ENCODE measurements at regions not wholly inside any gene's neighbourhood (a gene's known extent, or its start where the extent isn't known, plus 50 kb on each side); places are given as distances from the start of the nearest gene placed in this dataset.

DNA sequence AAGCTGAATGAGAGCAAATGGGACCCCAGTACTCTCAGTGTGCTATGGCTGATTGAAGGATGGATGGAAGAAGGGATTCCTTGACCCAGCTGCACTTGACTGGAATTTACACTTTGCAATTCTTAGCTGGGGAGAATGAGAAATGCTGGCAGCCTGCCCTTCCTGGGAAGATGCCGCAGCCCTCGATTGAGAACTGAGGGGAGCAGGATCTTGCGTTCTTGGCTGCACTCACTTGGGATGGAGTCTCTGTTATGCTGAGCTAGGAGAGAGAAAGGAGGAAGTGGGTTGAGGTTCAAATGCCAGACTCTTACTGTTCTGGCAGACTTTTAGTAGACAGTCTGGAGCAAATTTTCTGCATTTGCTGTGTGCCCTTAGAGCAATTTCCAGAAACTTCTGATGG is 221.2 kb downstream of the FNDC1 start:
- Histone ChIP-seq H3K4me3 (replicated peaks; ENCODE audit: low read depth, low read length) (no peak overlapping the region), H3K36me3 (ENCODE audit: control insufficient read depth, insufficient read depth, low read length) (no peaks in the 10 kb centered on the region), H3K27me3 (replicated peaks; ENCODE audit: control insufficient read depth, insufficient read depth, low read length) (no peaks in the 10 kb centered on the region; the same call in 1 of the 2 replicates)
- TF ChIP-seq CTCF (IDR thresholded peaks at IDR 0.05; ENCODE audit: insufficient read depth, low read length, poor library complexity, severe bottlenecking) = no peak
- no peak for DNase-seq (ENCODE audit: extremely low read depth, insufficient read length)

DNA sequence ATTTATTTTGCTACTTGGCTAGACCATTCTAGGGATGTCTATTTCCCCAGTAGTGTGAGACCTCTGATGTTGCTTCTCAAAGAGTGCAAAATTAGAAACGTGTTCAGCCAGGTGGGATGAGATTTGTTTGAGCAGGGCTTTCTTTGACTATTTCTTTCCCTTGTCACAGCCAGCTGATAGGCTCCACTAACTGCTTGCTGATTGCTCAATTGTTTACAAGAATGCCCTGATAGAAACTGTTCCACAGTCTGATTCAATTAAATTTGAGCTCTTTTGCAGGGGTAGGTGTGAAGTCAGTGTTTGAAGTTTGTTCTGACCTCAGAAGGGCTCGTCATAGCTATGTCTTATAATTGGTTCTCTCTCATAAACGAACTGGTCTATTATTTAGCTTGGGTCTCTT is 220.5 kb downstream of the FNDC1 start:
- Histone ChIP-seq H3K4me3 (replicated peaks; ENCODE audit: low read depth, low read length) (no peak overlapping the region), H3K27me3 (replicated peaks; ENCODE audit: control insufficient read depth, insufficient read depth, low read length) (no peaks in the 10 kb centered on the region; the same call in 1 of the 2 replicates), H3K36me3 (ENCODE audit: control insufficient read depth, insufficient read depth, low read length) (no peaks in the 10 kb centered on the region)
- TF ChIP-seq CTCF (IDR thresholded peaks at IDR 0.05; ENCODE audit: insufficient read depth, low read length, poor library complexity, severe bottlenecking) = no peak
- no peak for DNase-seq (ENCODE audit: extremely low read depth, insufficient read length)

DNA sequence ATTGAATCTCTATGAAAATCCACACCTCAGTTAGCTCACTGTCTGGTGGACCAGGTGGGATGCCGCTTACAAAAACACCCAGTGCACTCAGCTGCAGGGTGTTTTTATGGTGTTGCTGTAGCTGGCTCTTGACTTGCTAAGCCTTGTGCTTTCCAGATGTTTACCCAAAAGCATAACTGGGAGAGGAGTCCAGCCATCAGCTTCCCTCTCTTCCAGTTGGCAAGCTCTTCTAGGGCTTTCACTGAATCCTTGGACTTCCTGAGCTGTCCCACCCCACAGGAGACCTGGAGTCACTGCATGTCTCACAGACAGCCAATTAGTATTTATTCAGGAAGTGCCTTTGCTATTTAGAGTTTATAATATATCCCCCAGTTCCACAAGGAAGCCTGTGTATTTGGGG is 210.9 kb downstream of the FNDC1 start:
- no peak overlapping the region for H3K4me3 ChIP-seq (replicated peaks; ENCODE audit: low read depth, low read length)
- no peaks in the 10 kb centered on the region; the same call in none of the 2 replicates for H3K27me3 ChIP-seq (replicated peaks; ENCODE audit: control insufficient read depth, insufficient read depth, low read length)
- DNase-seq (ENCODE audit: extremely low read depth, insufficient read length) = no peak
- no peaks in the 10 kb centered on the region for H3K36me3 ChIP-seq (ENCODE audit: control insufficient read depth, insufficient read depth, low read length)
- TF ChIP-seq CTCF (IDR thresholded peaks at IDR 0.05; ENCODE audit: insufficient read depth, low read length, poor library complexity, severe bottlenecking) = no peak

DNA sequence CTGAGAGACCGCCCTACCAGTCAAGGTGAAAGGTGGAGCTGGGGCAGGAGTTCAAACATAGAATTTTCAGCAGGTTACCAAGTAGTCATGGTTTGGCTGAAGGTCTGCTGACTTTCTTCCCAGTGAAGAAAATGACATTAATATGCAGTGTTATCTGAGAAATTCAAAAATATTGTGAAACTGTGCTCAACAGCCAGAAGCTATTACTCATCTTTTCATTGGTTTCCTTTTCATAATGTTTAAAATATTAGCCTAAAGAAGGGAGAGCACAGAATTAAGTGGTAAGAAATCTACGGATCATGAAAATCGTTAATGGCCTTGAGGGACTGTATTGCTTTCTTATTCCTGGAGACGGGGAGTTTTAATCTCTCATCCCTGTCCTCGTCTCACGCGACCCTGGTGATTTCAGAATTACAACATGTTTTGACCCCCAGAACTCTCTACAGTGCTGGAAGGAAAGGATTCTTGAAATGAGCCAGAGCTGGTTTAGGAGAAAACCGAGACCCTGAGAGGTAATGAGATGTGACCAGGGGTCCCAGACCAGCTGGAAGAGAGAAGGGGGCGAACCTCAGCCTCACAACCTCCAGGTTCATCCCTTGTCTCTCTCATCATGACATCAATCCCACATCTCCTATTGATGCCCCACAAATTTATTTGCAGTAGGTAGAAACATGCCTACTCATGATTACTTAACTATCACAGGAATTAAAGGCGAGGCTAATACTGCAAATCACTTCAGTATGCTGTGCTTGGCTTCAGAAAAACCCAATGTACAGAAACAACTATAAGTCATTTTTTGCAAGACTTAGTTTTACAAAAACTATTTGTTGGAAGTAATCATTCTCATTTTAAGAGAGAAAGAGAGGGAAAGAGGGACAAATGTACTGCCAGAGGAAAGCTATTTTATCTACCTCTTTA is 209.5 kb downstream of the FNDC1 start:
- no peak for DNase-seq (ENCODE audit: extremely low read depth, insufficient read length)
- no peak overlapping the region for H3K4me3 ChIP-seq (replicated peaks; ENCODE audit: low read depth, low read length)
- H3K27me3 ChIP-seq (replicated peaks; ENCODE audit: control insufficient read depth, insufficient read depth, low read length) = no peaks in the 10 kb centered on the region; the same call in none of the 2 replicates
- TF ChIP-seq CTCF (IDR thresholded peaks at IDR 0.05; ENCODE audit: insufficient read depth, low read length, poor library complexity, severe bottlenecking) = no peak
- H3K36me3 ChIP-seq (ENCODE audit: control insufficient read depth, insufficient read depth, low read length) = no peaks in the 10 kb centered on the region

DNA sequence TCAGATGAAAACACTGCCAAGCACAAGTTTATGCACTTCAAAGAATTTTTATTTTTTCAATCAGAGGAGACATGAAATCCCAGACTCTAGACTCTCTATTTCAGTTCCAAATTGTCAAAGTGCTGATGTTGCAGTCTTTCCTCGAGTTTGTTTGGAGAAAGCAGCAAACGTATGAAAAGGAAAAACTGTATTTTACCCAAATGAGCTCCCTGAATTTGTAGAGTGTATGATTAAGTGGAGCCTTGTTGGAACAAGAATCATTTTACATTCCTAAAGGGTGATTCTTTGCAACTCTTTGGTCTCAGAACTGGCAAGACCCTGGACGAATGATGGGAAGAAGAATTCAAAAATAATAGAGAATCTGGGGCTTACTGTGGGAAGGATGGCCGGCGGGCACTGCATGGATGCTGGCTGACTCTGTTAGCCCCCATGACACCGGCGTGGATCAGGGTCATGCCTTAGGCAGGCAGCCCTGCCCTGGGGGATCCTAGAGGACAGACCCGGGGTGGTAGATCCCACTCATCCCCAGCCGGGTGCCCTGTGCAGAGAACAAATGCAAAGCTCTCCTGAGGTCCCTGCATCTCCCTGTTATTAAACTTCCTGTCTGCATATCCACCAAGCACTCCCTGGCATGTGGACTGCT is 207.4 kb downstream of the FNDC1 start:
- H3K4me3 ChIP-seq (replicated peaks; ENCODE audit: low read depth, low read length) = no peak overlapping the region

More for the DNA sequence above, 207.4 kb downstream of the FNDC1 start:
- Histone ChIP-seq H3K27me3 (replicated peaks; ENCODE audit: control insufficient read depth, insufficient read depth, low read length) (no peaks in the 10 kb centered on the region; the same call in none of the 2 replicates), H3K36me3 (ENCODE audit: control insufficient read depth, insufficient read depth, low read length) (no peaks in the 10 kb centered on the region)
- no peak for DNase-seq (ENCODE audit: extremely low read depth, insufficient read length)
- no peak for TF ChIP-seq CTCF (IDR thresholded peaks at IDR 0.05; ENCODE audit: insufficient read depth, low read length, poor library complexity, severe bottlenecking)
